ENCODE measurements at regions not wholly inside any gene's neighbourhood (a gene's known extent, or its start where the extent isn't known, plus 50 kb on each side); places are given as distances from the start of the nearest gene placed in this dataset.

DNA sequence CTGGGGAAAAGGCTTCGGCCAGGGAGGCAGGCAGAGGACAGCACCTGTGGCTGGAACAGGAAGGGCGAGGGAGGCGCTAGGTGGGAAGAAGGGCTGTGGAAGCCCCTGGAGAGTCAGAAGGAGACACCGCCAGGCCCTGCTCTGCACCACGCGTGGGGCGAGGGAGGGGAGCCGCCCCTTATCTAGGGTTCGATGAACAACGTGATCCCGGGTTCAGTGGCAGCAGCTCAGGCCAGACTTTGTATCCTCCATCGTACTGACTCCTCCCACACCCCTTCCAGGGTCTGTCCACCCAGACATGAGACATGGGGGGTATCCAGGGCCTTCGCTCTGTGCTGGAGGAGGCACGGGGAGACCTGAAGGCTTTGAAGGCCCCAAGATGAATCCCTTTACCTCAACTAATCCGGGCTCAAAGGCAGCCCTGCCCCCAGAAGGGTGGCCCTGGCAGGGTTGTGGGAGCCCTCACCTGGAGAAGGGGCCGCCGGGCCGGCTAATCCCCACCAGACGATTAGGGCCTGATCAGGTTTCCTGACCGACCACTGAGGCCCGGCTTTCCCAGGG, 110.8 kb downstream of the PDGFA start:
- no peak for TF ChIP-seq POLR2A (IDR thresholded peaks at IDR 0.05)
- TF ChIP-seq, protein P1, sequence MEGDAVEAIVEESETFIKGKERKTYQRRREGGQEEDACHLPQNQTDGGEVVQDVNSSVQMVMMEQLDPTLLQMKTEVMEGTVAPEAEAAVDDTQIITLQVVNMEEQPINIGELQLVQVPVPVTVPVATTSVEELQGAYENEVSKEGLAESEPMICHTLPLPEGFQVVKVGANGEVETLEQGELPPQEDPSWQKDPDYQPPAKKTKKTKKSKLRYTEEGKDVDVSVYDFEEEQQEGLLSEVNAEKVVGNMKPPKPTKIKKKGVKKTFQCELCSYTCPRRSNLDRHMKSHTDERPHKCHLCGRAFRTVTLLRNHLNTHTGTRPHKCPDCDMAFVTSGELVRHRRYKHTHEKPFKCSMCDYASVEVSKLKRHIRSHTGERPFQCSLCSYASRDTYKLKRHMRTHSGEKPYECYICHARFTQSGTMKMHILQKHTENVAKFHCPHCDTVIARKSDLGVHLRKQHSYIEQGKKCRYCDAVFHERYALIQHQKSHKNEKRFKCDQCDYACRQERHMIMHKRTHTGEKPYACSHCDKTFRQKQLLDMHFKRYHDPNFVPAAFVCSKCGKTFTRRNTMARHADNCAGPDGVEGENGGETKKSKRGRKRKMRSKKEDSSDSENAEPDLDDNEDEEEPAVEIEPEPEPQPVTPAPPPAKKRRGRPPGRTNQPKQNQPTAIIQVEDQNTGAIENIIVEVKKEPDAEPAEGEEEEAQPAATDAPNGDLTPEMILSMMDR (IDR thresholded peaks at IDR 0.05), result no peak

All from adrenal gland (tissue), 5 donors.